Heart right ventricle (tissue), 16 donors: ENCODE measurements at regions not wholly inside any gene's neighbourhood (a gene's known extent, or its start where the extent isn't known, plus 50 kb on each side); places are given as distances from the start of the nearest gene placed in this dataset.
A peak's percentile ranks its signal among the peaks of the same experiment; 100 is the strongest.

Experiments used
- ATAC-seq, 8 donors: fragments of 200-7000 bp; cut with Tn5 transposase; one replicate each; pipeline ENCODE4 v1.9.1; 2020; ENCODE audit warnings: mild to moderate bottlenecking in 8 of 8, moderate library complexity in 8 of 8, moderate number of reproducible peaks in 1 of 8
- DNase-seq, 2 donors: peaks; one replicate each; pipeline ENCODE4 v3.0.0-alpha.2; 2020
- H3K27ac ChIP-seq, 10 donors: fragments of 200-600 bp; sonication (generic) in 2 of 10; one replicate each; pipeline versions ENCODE4 v1.5.0 to v1.8.0; 2020 to 2022; ENCODE audit warnings: mild to moderate bottlenecking in 3 of 10
- H3K27me3 ChIP-seq, 7 donors: fragments of 200-600 bp; one replicate each; pipeline ENCODE4 v1.8.0; 2021 to 2022; ENCODE audit warnings: mild to moderate bottlenecking in 2 of 7
- H3K36me3 ChIP-seq, 9 donors: fragments of 200-600 bp; sonication (generic) in 1 of 9; one replicate each; pipeline versions ENCODE4 v1.5.0 to v1.8.0; 2020 to 2022; ENCODE audit warnings: mild to moderate bottlenecking in 2 of 9
- H3K4me1 ChIP-seq, 9 donors: fragments of 200-600 bp; sonication (generic) in 1 of 9; one replicate each; pipeline versions ENCODE4 v1.5.0 to v1.8.0; 2020 to 2022; ENCODE audit warnings: mild to moderate bottlenecking in 4 of 9
- H3K4me3 ChIP-seq, 10 donors: fragments of 200-600 bp; sonication (generic) in 2 of 10; one replicate each; pipeline versions ENCODE4 v1.5.0 to v1.8.0; 2020 to 2022; ENCODE audit warnings: mild to moderate bottlenecking in 7 of 10, moderate library complexity in 2 of 10
- H3K9me3 ChIP-seq, 11 donors: fragments of 200-600 bp in 10 of 11; sonication (generic) in 2 of 11; one replicate each; pipeline versions ENCODE4 v1.5.0 to v1.8.0; 2013 to 2022; ENCODE audit warnings: mild to moderate bottlenecking in 2 of 11, control low read depth in 1 of 11, moderate library complexity in 1 of 11
- CTCF ChIP-seq, 9 donors: fragments of 200-600 bp; sonication (generic) in 2 of 9; IDR thresholded peaks; one replicate each; pipeline versions ENCODE4 v1.5.0 to v1.8.0; 2021 to 2022; ENCODE audit warnings: antibody characterized with exemption in 9 of 9, mild to moderate bottlenecking in 5 of 9, moderate library complexity in 1 of 9
- WGBS, 2 donors: extraction: QIAGEN DNeasy Blood & Tissue Kit; methylation state at CpG; one replicate each; pipeline ENCODE4 v1.1.7; 2013; ENCODE audit warnings: inconsistent platforms in 1 of 2; 5-methylcytosine and 5-hydroxymethylcytosine counted together
- intact Hi-C, 10 donors: fragments of 100-400 bp; cut with DNase I; formaldehyde crosslinking; loops; one replicate each; pipeline versions ENCODE4 v1.11.1 to v1.14.2; 2022
- donor health status: Arrhythmogenic right ventricular cardiomyopathy.
- donor health status: ischemic (EF 13 %, LVEDD 7.1; RV severe dilation, severe dysfunction).
- donor health status: healthy with polysubstance abuse.
- donor health status: DM: no; HTN: yes; CAD: no.
- donor health status: DM: no; HTN: no; CAD: no.
- donor health status: ischemic (EF 25% LVEDD 6.9; RV normal size, moderate dysfunction).
- donor health status: ischemic (EF 25% LVEDD 5.7; RV mildly dilated, moderate dysfunction).
- donor health status: healthy.
- donor health status: DM: yes; HTN: yes; CAD: no.
- donor health status: Ischemic cardiomyopathy.
- donor health status: ischemic (EF 35%, LVEDD 5.7; RV mildly dilated, moderate dysfunction).
- donor health status: nonischemic (EF 11% LVEDD 7.7; RV severe dilation, severe dysfunction).
- donor health status: DM: yes; HTN: yes; CAD: no.
- donor health status: PGD.
- donor health status: ischemic (EF 29% LVEDD 5.4; RV normal size, mild dysfunction).
- donor health status: nonischemic (EF 23%, LVEDD 6.1; RV moderate dilation, normal function).

DNA sequence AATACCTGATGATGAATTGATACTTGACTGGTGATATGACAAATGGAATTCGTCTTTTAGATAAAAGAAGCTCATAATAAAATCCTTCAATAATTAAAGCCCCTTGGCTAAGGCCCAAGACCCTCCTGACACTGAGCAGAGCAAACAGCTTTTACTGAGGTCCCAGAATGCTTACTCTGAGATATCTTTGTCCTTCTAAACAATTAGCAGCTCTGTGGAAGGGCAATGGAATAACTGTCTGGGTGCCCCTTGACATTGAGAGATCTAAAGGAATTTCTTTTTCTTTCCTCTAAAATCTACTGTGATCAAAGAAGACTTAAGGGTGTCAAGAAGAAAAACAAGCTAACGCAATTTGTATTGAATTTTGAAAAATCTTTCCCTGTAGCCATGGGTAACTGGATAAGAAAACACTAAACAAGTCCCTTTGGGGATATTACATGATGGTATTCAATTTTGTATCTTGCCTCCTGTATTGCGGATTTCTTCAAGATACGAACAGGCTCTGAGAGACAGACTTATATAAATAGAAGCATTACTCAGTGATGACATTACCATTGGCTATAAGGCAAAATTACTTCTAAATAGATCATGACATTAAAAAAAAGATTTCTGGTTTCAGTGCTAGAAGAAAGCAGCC lies 128.8 kb downstream of the MREG start:
- Histone ChIP-seq H3K36me3 (no peaks in the 10 kb centered on the region), H3K27me3 (no peaks in the 10 kb centered on the region), H3K4me3 (no peak overlapping the region), H3K4me1 (peaks cover 0 to 26% (median 3%) of the 10 kb centered on the region in 9 donors), H3K9me3 (peaks cover 0 to 4% (median 0%) of the 10 kb centered on the region in 11 donors), H3K27ac (peak overlapping the region in 5 of 10 donors; percentile 26 to 64 (median 39))
- TF ChIP-seq CTCF (IDR thresholded peaks at IDR 0.05), result no peak
- 54 to 57% methylated on average over 4 of the region's 4 CpGs for WGBS, 2 donors
- DNase-seq (no peak), ATAC-seq (peak in 4 of 8 donors; percentile 43 to 74 (median 48))
- intact Hi-C loops, result no loop called here

DNA sequence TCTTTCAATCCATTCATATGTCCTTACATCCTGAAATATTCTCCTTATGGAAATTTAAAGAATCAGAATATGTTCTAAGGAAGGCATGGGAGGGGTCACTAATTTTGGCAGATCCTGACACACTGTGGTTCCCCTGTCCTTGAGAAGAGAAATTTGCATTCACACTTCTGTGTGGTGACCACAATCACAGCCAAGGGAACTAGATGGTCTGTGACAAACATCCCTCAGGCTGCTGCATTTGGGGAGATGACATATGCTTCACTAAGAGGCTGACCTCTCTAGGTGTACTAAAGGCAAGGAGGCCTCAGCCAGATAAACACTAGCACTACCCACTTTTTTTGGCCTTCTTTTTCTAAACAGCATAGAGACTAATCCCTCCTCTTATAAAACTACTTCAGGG lies 129.6 kb downstream of the MREG start:
- no peak for ATAC-seq
- Histone ChIP-seq H3K4me3 (no peak overlapping the region), H3K27ac (peak overlapping the region in 5 of 10 donors; percentile 26 to 64 (median 39)), H3K27me3 (no peaks in the 10 kb centered on the region), H3K4me1 (peaks cover 0 to 25% (median 3%) of the 10 kb centered on the region in 9 donors), H3K9me3 (peaks cover 0 to 4% (median 0%) of the 10 kb centered on the region in 11 donors), H3K36me3 (no peaks in the 10 kb centered on the region)
- intact Hi-C loops, result no loop called here
- TF ChIP-seq CTCF (IDR thresholded peaks at IDR 0.05), result no peak
- no peak for DNase-seq

DNA sequence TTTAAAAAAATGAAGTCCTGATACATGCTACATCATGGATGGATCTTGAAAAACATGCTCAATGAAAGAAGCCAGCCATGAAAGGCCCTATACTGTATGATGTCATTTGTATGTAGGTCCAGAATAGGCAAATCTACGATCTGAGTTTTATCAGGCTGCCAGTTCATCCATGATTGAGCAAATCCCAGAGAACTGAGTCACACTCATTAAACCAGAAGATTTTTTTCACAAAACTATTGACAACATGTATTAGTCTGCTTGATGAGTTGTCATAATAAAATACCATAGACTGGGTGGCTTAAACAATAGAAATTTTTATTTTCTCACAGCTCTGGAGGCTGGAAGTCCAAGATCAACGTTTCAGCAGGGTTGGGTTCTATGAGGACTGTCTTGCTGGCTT lies 130.7 kb downstream of the MREG start:
- ATAC-seq (no peak), DNase-seq (no peak)
- Histone ChIP-seq H3K4me1 (peaks cover 0 to 20% (median 3%) of the 10 kb centered on the region in 9 donors), H3K36me3 (no peaks in the 10 kb centered on the region), H3K27me3 (no peaks in the 10 kb centered on the region), H3K27ac (no peak overlapping the region), H3K4me3 (no peak overlapping the region), H3K9me3 (peaks cover 0 to 5% (median 0%) of the 10 kb centered on the region in 11 donors)
- WGBS, 2 donors, result 71 to 74% methylated on average over 2 of the region's 2 CpGs
- intact Hi-C loops, result no loop called here
- no peak for TF ChIP-seq CTCF (IDR thresholded peaks at IDR 0.05)

DNA sequence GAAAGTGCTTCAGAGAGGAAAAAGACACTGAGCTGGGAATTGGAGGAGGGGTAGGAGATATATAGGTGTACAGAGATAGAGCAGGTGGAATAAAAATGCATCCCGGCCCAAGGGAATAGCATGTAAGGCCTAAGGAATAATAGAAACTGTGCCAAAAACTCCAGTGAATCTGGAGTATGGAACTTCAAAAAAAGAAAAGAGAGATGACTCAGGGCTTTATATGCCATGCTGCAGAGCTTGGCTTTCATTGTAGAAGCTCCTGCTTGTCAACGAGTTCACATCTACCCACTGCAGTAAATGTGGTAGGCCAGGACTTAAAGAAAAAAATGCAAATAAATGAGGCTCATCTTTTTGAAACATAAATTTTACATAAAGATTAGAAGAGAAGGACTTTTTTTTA lies 131.8 kb downstream of the MREG start:
- no peak for TF ChIP-seq CTCF (IDR thresholded peaks at IDR 0.05)
- Histone ChIP-seq H3K27ac (no peak overlapping the region), H3K9me3 (peaks cover 0 to 13% (median 0%) of the 10 kb centered on the region in 11 donors), H3K4me3 (no peak overlapping the region), H3K4me1 (peaks cover 0 to 20% (median 3%) of the 10 kb centered on the region in 9 donors), H3K27me3 (no peaks in the 10 kb centered on the region), H3K36me3 (no peaks in the 10 kb centered on the region)
- intact Hi-C loops, result no loop called here
- 84 to 86% methylated on average over 2 of the region's 2 CpGs for WGBS, 2 donors
- DNase-seq (no peak), ATAC-seq (no peak)
